Right lobe of liver (tissue), 4 donors: ENCODE measurements at regions not wholly inside any gene's neighbourhood (a gene's known extent, or its start where the extent isn't known, plus 50 kb on each side); places are given as distances from the start of the nearest gene placed in this dataset.

Experiments used
- CTCF ChIP-seq, 4 donors: fragments of 200-600 bp in 3 of 4; fragments of 450-650 bp in 1 of 4; IDR thresholded peaks; one replicate each; pipeline versions ENCODE4 v1.5.1 to v1.8.0; 2016 to 2022; ENCODE audit warnings: antibody characterized with exemption in 4 of 4, mild to moderate bottlenecking in 2 of 4
- POLR2A ChIP-seq: fragments of 450-650 bp; IDR thresholded peaks from one replicate; pipeline ENCODE4 v1.6.1; 2017; ENCODE audit warnings: antibody characterized with exemption, mild to moderate bottlenecking
- donor health status: DM: no; HTN: no; CAD: no.
- donor health status: DM: no; HTN: no; CAD: no.
- donor health status: DM: no; HTN: yes; CAD: no.

GRCh38 chr20:17818187-17818586 is 118.4 kb downstream of the BANF2 start:
- TF ChIP-seq CTCF (IDR thresholded peaks at IDR 0.05) = no peak
- TF ChIP-seq POLR2A = no peak
